HEK293 (cell line): ENCODE measurements at regions not wholly inside any gene's neighbourhood (a gene's known extent, or its start where the extent isn't known, plus 50 kb on each side); places are given as distances from the start of the nearest gene placed in this dataset.

Experiments used
- ZBTB8A ChIP-seq: fragments of 450-650 bp; formaldehyde crosslinking; IDR thresholded peaks from 2 replicates; pipeline ENCODE4 v1.5.1; 2016; ENCODE audit warnings: missing biosample characterization, missing genetic modification characterization
- ZFP3 ChIP-seq: fragments of 450-650 bp; formaldehyde crosslinking; IDR thresholded peaks from 2 replicates; pipeline ENCODE4 v1.5.1; 2016; ENCODE audit warnings: low read depth, missing biosample characterization, missing genetic modification characterization
- ZFP41 ChIP-seq: fragments of 450-650 bp; formaldehyde crosslinking; IDR thresholded peaks from 2 replicates; pipeline ENCODE4 v1.5.1; 2016; ENCODE audit warnings: missing biosample characterization, missing genetic modification characterization, borderline replicate concordance
- ZNF76 ChIP-seq: fragments of 450-650 bp; formaldehyde crosslinking; IDR thresholded peaks from 2 replicates; pipeline ENCODE4; 2016; ENCODE audit warnings: low read depth, missing biosample characterization, missing genetic modification characterization, borderline replicate concordance
- TF ChIP-seq, protein P1 (sequence below): fragments of 450-650 bp; formaldehyde crosslinking; IDR thresholded peaks from 2 replicates; pipeline ENCODE4 v1.5.1; 2016; ENCODE audit warnings: missing biosample characterization, missing genetic modification characterization
- TF ChIP-seq, protein P2 (sequence below): fragments of 450-650 bp; formaldehyde crosslinking; IDR thresholded peaks from 2 replicates; pipeline ENCODE4 v1.5.1; 2016; ENCODE audit warnings: missing biosample characterization, missing genetic modification characterization

DNA sequence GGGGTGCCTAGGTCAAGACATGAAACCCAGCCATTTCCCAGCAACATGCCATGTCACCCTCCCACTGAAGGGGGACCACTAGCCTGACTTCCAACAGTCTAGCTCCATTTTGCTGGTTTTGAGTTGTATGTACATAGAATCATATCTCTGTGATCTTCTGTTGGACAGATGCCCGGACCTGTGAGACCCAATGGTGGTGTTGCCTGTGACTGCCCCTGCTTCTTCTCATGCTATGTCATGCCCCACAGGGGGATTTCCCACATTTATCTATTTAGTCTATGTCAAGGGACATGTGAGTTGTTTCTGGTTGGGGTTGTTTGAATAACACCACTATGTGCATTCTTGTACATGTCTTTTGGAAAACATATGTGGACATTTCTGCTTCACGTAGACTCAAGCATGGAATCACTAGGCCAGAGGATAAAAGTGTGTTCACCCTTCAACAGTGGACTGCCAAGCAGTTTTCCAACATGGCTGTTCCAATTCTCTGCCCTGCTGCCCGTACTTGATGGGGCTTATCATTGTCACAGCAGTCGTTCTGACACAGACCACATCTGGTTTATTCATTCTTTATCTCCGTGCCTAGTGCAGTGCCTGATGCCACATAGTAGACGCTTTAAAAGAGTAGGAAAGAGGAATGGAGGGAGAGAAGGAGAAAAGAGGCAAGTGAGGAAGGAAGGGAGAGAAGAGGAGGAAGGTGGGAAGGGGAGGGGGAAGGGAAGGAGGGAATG, 114.4 kb downstream of the TPRA1 start:
- TF ChIP-seq, protein P1, sequence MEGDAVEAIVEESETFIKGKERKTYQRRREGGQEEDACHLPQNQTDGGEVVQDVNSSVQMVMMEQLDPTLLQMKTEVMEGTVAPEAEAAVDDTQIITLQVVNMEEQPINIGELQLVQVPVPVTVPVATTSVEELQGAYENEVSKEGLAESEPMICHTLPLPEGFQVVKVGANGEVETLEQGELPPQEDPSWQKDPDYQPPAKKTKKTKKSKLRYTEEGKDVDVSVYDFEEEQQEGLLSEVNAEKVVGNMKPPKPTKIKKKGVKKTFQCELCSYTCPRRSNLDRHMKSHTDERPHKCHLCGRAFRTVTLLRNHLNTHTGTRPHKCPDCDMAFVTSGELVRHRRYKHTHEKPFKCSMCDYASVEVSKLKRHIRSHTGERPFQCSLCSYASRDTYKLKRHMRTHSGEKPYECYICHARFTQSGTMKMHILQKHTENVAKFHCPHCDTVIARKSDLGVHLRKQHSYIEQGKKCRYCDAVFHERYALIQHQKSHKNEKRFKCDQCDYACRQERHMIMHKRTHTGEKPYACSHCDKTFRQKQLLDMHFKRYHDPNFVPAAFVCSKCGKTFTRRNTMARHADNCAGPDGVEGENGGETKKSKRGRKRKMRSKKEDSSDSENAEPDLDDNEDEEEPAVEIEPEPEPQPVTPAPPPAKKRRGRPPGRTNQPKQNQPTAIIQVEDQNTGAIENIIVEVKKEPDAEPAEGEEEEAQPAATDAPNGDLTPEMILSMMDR (tag by site-specific recombination) = no peak
- TF ChIP-seq, protein P2, sequence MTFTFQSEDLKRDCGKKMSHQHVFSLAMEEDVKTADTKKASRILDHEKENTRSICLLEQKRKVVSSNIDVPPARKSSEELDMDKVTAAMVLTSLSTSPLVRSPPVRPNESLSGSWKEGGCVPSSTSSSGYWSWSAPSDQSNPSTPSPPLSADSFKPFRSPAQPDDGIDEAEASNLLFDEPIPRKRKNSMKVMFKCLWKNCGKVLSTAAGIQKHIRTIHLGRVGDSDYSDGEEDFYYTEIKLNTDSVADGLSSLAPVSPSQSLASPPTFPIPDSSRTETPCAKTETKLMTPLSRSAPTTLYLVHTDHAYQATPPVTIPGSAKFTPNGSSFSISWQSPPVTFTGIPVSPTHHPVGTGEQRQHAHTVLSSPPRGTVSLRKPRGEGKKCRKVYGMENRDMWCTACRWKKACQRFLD (tag by site-specific recombination) = no peak
- no peak for TF ChIP-seq ZFP3 (tag by site-specific recombination)
- TF ChIP-seq ZBTB8A (tag by site-specific recombination) = no peak
- TF ChIP-seq ZNF76 (tag by site-specific recombination) = no peak
- no peak for TF ChIP-seq ZFP41 (tag by site-specific recombination)
